Parathyroid adenoma (tissue), 2 donors: ENCODE measurements at regions not wholly inside any gene's neighbourhood (a gene's known extent, or its start where the extent isn't known, plus 50 kb on each side); places are given as distances from the start of the nearest gene placed in this dataset.

Experiments used
- H2AFZ ChIP-seq: fragments of 300-600 bp; sonication (generic); one replicate; pipeline ENCODE4 v1.7.0; 2017; ENCODE audit warnings: antibody characterized with exemption, mild to moderate bottlenecking
- H3K27ac ChIP-seq: fragments of 300-600 bp; sonication (generic); one replicate; pipeline ENCODE4 v1.7.0; 2017
- H3K27me3 ChIP-seq: fragments of 300-600 bp; sonication (generic); one replicate; pipeline ENCODE4 v1.7.0; 2017; ENCODE audit warnings: low read length; ENCODE audit not compliant: control insufficient read depth, insufficient read depth
- H3K36me3 ChIP-seq: fragments of 300-600 bp; sonication (generic); one replicate; pipeline ENCODE4 v1.7.0; 2017; ENCODE audit warnings: low read length; ENCODE audit not compliant: control insufficient read depth, insufficient read depth
- H3K4me1 ChIP-seq: fragments of 300-600 bp; sonication (generic); one replicate; pipeline ENCODE4 v1.7.0; 2017; ENCODE audit warnings: control low read depth
- H3K4me2 ChIP-seq: fragments of 300-600 bp; sonication (generic); one replicate; pipeline ENCODE4 v1.7.0; 2017; ENCODE audit warnings: low read length
- H3K4me3 ChIP-seq: fragments of 300-600 bp; sonication (generic); one replicate; pipeline ENCODE4 v1.7.0; 2017; ENCODE audit warnings: low read depth, low read length
- H3K79me2 ChIP-seq: fragments of 300-600 bp; sonication (generic); one replicate; pipeline ENCODE4 v1.7.0; 2017; ENCODE audit warnings: control low read depth
- H3K9ac ChIP-seq: fragments of 300-600 bp; sonication (generic); one replicate; pipeline ENCODE4 v1.7.0; 2017; ENCODE audit warnings: mild to moderate bottlenecking
- H3K9me3 ChIP-seq: fragments of 300-600 bp; sonication (generic); one replicate; pipeline ENCODE4 v1.7.0; 2017; ENCODE audit warnings: low read length; ENCODE audit not compliant: control insufficient read depth
- TF ChIP-seq, protein P1 (sequence below): fragments of 300-600 bp; sonication (generic); IDR thresholded peaks from one replicate; pipeline ENCODE4 v1.7.0; 2017; ENCODE audit warnings: antibody characterized with exemption, mild to moderate bottlenecking
- donor health status: primary hyperparathyroidism.

DNA sequence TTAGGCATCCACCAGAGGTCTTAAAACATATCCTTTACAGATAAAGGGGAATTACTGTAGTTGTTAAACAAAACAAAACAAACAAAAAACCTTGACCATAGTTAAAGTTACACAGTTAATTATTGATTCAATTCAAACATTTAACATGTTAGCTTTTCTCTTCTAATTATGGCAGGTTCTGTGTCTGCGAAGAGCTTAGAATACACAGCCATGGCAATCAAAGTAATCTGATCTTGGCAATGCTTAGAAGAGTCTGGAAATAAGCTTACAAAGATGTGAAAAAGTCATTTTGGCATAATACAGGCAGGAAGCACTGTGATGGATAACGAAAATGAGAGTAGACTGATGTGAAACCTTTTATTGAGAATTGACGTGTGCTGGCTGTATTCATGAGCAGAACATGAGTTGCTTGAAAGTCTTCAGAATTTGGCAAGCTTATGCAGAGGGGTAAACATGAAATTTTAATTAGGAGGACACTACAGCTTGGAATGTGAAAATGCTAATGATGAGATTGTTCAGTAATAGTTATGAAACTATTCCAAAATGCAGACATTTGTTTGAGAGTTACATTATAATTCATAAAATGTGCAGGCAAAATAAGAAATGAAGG, 629.6 kb downstream of the FSCB start:
- H3K36me3 ChIP-seq = no peaks in the 10 kb centered on the region
- no peaks in the 10 kb centered on the region for H3K27me3 ChIP-seq
- no peak overlapping the region for H2AFZ ChIP-seq
- H3K4me2 ChIP-seq = no peak overlapping the region
- no peak overlapping the region for H3K9ac ChIP-seq
- no peaks in the 10 kb centered on the region for H3K9me3 ChIP-seq
- no peak overlapping the region for H3K27ac ChIP-seq
- H3K79me2 ChIP-seq = no peaks in the 10 kb centered on the region
- TF ChIP-seq, protein P1, sequence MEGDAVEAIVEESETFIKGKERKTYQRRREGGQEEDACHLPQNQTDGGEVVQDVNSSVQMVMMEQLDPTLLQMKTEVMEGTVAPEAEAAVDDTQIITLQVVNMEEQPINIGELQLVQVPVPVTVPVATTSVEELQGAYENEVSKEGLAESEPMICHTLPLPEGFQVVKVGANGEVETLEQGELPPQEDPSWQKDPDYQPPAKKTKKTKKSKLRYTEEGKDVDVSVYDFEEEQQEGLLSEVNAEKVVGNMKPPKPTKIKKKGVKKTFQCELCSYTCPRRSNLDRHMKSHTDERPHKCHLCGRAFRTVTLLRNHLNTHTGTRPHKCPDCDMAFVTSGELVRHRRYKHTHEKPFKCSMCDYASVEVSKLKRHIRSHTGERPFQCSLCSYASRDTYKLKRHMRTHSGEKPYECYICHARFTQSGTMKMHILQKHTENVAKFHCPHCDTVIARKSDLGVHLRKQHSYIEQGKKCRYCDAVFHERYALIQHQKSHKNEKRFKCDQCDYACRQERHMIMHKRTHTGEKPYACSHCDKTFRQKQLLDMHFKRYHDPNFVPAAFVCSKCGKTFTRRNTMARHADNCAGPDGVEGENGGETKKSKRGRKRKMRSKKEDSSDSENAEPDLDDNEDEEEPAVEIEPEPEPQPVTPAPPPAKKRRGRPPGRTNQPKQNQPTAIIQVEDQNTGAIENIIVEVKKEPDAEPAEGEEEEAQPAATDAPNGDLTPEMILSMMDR = no peak
- no peaks in the 10 kb centered on the region for H3K4me1 ChIP-seq
- no peak overlapping the region for H3K4me3 ChIP-seq

DNA sequence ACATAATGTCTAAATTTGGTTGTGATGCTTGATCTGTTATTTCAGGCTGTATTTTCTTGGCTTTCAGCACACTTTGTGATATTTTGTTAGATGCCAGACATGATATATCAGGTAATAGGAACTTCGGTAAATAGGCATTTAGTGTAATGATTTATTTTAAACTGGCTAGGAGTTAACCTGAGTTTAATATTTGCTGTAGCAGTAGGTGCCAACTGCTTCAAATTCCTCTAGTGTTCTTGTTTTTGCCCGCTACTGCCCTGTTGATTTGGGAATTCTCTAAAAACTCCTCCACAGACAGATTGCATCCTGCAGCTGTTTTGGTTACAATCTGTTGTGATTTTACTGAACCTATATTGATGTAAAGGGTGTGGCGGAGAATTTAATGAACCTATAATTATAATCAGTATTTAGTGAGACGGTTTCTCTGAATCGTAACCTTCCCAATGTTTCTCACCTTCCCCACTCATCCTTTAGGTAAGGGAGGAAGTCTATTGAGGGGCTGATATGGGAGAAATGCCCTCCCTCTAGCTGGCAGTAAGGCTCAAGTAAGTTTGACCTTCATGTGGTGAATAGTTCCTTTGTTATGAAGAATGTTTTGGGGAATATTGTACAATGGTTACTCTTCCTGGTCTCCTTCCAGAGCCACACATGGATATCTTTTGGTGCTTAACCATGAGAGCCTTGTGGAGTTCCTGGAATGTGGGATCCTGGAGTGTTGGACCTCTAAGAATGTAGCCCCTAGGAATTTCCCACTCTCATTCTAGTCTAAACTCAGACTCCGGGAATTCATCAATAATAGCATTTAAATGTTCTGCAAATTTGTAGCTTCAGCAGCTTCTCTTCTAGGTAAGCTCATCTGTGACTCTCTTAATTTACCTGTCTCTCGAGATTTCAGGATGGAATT, 634.1 kb downstream of the FSCB start:
- no peaks in the 10 kb centered on the region for H3K27me3 ChIP-seq
- no peaks in the 10 kb centered on the region for H3K79me2 ChIP-seq
- no peaks in the 10 kb centered on the region for H3K4me1 ChIP-seq
- TF ChIP-seq, protein P1 = no peak
- no peaks in the 10 kb centered on the region for H3K9me3 ChIP-seq
- H2AFZ ChIP-seq = no peak overlapping the region
- H3K36me3 ChIP-seq = no peaks in the 10 kb centered on the region
- H3K4me2 ChIP-seq = no peak overlapping the region
- no peak overlapping the region for H3K4me3 ChIP-seq
- no peak overlapping the region for H3K27ac ChIP-seq
- no peak overlapping the region for H3K9ac ChIP-seq

DNA sequence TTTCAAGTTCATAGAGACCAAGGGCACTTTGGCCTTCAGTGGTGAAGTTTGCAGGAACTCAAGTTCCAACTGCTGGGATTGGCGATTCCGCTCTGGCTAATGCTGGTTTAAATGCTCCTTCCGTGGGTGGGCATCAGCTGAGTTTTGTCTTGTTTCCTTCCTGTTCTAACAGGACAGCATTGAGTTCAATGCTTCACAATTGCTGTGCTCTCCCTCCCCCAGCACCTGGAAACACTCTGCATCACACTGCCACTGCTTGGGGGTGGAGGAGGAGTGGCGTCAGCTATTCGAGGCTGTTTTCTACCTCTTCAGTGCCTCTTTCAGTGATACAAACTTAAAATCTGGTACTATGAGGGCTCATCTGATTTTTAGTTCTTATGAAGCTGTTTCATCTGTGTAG, 634.9 kb downstream of the FSCB start:
- Histone ChIP-seq H3K4me3 (no peak overlapping the region), H3K79me2 (no peaks in the 10 kb centered on the region), H3K9ac (no peak overlapping the region), H3K4me2 (no peak overlapping the region), H2AFZ (no peak overlapping the region), H3K9me3 (no peaks in the 10 kb centered on the region), H3K27ac (no peak overlapping the region), H3K36me3 (no peaks in the 10 kb centered on the region), H3K27me3 (no peaks in the 10 kb centered on the region), H3K4me1 (no peaks in the 10 kb centered on the region)
- TF ChIP-seq, protein P1 = no peak

DNA sequence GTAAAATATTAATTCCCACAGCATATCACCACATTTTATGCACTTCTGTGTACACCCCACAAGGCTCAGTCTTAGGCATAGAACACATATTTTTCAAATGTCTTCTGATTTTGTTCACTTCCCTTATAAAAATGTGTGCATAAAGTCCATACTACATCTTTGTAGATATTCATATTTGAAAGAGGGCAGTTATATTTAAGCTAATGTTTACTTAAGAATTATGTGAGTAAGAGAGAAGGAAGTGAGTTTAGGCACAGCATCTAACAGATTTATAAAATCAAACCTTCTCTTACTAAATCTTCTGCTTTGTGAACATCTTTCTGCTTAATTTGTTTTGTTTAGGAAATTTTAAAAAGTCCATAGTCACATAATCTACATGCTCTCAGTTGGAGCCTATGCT, 648.1 kb downstream of the FSCB start:
- H3K4me1 ChIP-seq = no peaks in the 10 kb centered on the region
- no peak overlapping the region for H3K4me3 ChIP-seq
- no peak overlapping the region for H3K27ac ChIP-seq
- H3K79me2 ChIP-seq = no peaks in the 10 kb centered on the region
- no peak overlapping the region for H3K9ac ChIP-seq
- H3K27me3 ChIP-seq = no peaks in the 10 kb centered on the region
- no peak overlapping the region for H2AFZ ChIP-seq
- no peaks in the 10 kb centered on the region for H3K36me3 ChIP-seq
- H3K9me3 ChIP-seq = no peaks in the 10 kb centered on the region
- H3K4me2 ChIP-seq = no peak overlapping the region
- TF ChIP-seq, protein P1 = no peak
